Epithelial cell of proximal tubule (primary cell): ENCODE measurements at regions not wholly inside any gene's neighbourhood (a gene's known extent, or its start where the extent isn't known, plus 50 kb on each side); places are given as distances from the start of the nearest gene placed in this dataset.

ENCODE experiments used
- DNase-seq: peaks from one replicate; pipeline ENCODE4 v3.0.0-alpha.2; 2011; ENCODE audit warnings: low read depth
- H3K4me3 ChIP-seq: 2 replicates; pipeline ENCODE4 v1.5.1; 2011; ENCODE audit warnings: low read depth, mild to moderate bottlenecking, low read length
- CTCF ChIP-seq: conservative IDR thresholded peaks from 2 replicates; pipeline ENCODE4 v1.5.1; 2012; ENCODE audit warnings: low read depth, mild to moderate bottlenecking, low read length

- H3K4me3 ChIP-seq: no peak overlapping the region
- DNase-seq: no peak
- no peak for TF ChIP-seq CTCF
Measured at GRCh38 chr4:15375667-15376066, 52.2 kb upstream of the C1QTNF7 start.

- H3K4me3 ChIP-seq: no peak overlapping the region
- TF ChIP-seq CTCF: no peak
- DNase-seq: no peak
Measured at GRCh38 chr4:15376145-15376544, 51.7 kb upstream of the C1QTNF7 start.

- H3K4me3 ChIP-seq: no peak overlapping the region
- DNase-seq: no peak
- no peak for TF ChIP-seq CTCF
Measured at GRCh38 chr4:15376594-15376993, 51.2 kb upstream of the C1QTNF7 start.
